Cardiac muscle cell (in vitro differentiated cells and primary cell): ENCODE measurements at regions not wholly inside any gene's neighbourhood (a gene's known extent, or its start where the extent isn't known, plus 50 kb on each side); places are given as distances from the start of the nearest gene placed in this dataset.

Experiments used
- DNase-seq, 2 donors: peaks; one replicate each; pipeline versions ENCODE4 v3.0.0 to v3.0.0-alpha.2; 2010 to 2017; ENCODE audit warnings: low read depth in 1 of 2, low spot score in 1 of 2
- H3K27ac ChIP-seq: fragments of 200-600 bp; sonication (generic); 2 replicates; pipeline ENCODE4 v1.5.1; 2016
- H3K27me3 ChIP-seq: fragments of 200-600 bp; sonication (generic); 2 replicates; pipeline ENCODE4 v1.6.0; 2016; ENCODE audit warnings: control low read depth
- H3K36me3 ChIP-seq: fragments of 200-600 bp; sonication (generic); 2 replicates; pipeline ENCODE4 v1.5.1; 2016; ENCODE audit warnings: control low read depth
- H3K4me1 ChIP-seq: fragments of 200-600 bp; sonication (generic); 2 replicates; pipeline ENCODE4 v1.8.1; 2017; ENCODE audit warnings: low read depth, mild to moderate bottlenecking, mixed run types
- H3K4me3 ChIP-seq: fragments of 200-600 bp; sonication (generic); 2 replicates; pipeline ENCODE4 v1.5.1; 2016; ENCODE audit warnings: mild to moderate bottlenecking
- H3K9me3 ChIP-seq: fragments of 200-600 bp; sonication (generic); 2 replicates; pipeline ENCODE4 v1.5.1; 2017; ENCODE audit warnings: low read depth, mild to moderate bottlenecking, control low read depth
- CTCF ChIP-seq: IDR thresholded peaks from 2 replicates; pipeline ENCODE4 v1.5.1; 2012; ENCODE audit warnings: low read depth, mild to moderate bottlenecking, low read length

- no peaks in the 10 kb centered on the region for H3K27me3 ChIP-seq
- no peak overlapping the region for H3K4me3 ChIP-seq
- H3K27ac ChIP-seq, result no peak overlapping the region
- DNase-seq, result no peak
- H3K9me3 ChIP-seq, result no peaks in the 10 kb centered on the region
- H3K4me1 ChIP-seq, result peaks cover 5% of the 10 kb centered on the region
- no peak for TF ChIP-seq CTCF
- H3K36me3 ChIP-seq, result no peaks in the 10 kb centered on the region
Measured at GRCh38 chr1:11345971-11346715, 73.1 kb downstream of the UBIAD1 start.

DNA sequence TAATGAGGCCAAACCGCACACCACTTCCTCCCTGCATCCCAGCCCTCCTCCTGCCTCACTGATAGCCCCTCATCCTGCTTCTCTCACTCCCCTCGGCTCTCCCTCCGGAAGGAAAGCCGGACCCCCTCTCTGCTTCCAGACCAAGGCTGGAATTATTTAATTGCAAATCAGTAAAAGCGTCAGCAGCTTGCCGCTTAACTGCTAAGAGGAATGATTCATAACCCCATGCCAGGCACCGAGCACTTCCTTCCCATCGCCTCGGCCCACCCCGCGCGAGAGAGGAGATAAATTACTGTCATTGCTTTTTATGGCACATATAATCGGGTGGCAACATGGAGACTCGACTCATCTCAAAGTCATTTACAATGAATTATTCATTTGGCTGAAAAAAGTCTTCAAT lies 77.3 kb downstream of the UBIAD1 start:
- DNase-seq, result no peak
- Histone ChIP-seq H3K36me3 (no peaks in the 10 kb centered on the region), H3K27ac (no peak overlapping the region), H3K4me3 (no peak overlapping the region), H3K4me1 (no peaks in the 10 kb centered on the region), H3K27me3 (no peaks in the 10 kb centered on the region), H3K9me3 (no peaks in the 10 kb centered on the region)
- TF ChIP-seq CTCF, result no peak

GRCh38 chr1:11352058-11352715 lies 79.2 kb downstream of the UBIAD1 start:
- no peaks in the 10 kb centered on the region for H3K4me1 ChIP-seq
- TF ChIP-seq CTCF, result no peak

DNA sequence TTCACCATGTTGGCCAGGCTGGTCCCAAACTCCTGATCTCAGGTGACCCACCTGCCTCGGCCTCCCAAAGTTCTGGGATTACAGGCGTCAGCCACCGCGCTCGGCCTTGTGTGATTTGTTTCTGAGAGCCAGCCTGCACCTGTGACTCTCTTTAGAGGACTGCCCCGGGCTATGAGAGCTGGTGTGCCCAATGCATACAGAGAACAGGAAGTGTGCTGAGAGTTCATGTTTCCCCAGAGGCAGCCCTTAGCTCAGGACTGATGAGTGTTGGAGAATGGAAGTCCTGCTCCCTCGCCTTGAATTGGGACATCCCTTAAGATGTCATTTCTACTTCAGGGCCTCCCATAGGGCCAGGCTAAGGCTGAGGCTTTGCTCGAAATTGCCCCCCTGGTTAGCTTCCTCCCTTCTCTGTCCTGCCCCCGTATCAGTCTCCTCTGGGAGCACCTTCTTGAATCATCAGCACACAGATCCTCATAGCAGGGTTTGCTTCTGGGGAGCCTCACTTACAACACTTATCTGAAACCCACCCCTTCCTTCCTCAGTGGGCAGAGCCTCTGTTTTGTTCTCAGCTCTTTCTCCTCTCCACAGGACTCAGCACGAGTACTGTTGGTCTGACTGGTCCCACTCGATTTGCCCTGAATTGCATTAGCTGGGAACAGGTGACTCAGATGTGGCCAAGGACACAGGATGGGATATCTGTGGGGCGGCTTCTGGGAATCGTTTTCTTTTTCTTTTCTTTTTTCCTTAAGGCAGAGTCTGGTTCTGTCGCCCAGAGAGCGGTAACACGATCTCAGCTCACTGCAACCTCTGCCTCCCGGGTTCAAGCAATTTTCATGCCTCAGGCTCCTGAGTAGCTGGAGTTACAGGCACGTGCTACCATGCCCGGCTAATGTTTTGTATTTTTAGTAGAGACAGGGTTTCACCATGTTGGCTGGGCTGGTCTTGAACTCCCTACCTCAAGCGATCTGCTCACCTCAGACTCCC lies 80.1 kb downstream of the UBIAD1 start:
- Histone ChIP-seq H3K9me3 (no peaks in the 10 kb centered on the region), H3K27ac (no peak overlapping the region), H3K36me3 (no peaks in the 10 kb centered on the region), H3K27me3 (no peaks in the 10 kb centered on the region), H3K4me3 (no peak overlapping the region), H3K4me1 (no peaks in the 10 kb centered on the region)
- TF ChIP-seq CTCF, result no peak
- no peak for DNase-seq

More at GRCh38 chr1:11352058-11352715, 79.2 kb downstream of the UBIAD1 start:
- Histone ChIP-seq H3K27ac (no peak overlapping the region), H3K9me3 (no peaks in the 10 kb centered on the region), H3K27me3 (no peaks in the 10 kb centered on the region), H3K4me3 (no peak overlapping the region), H3K36me3 (no peaks in the 10 kb centered on the region)
- no peak for DNase-seq

- no peak for TF ChIP-seq CTCF
- H3K36me3 ChIP-seq, result no peaks in the 10 kb centered on the region
- H3K27ac ChIP-seq, result no peak overlapping the region
- no peaks in the 10 kb centered on the region for H3K4me1 ChIP-seq
- no peaks in the 10 kb centered on the region for H3K27me3 ChIP-seq
- no peak overlapping the region for H3K4me3 ChIP-seq
- no peak for DNase-seq
- H3K9me3 ChIP-seq, result no peaks in the 10 kb centered on the region
Measured at GRCh38 chr1:11354893-11355553, 82.0 kb downstream of the UBIAD1 start.
